HG03175 (cell line): ENCODE measurements at regions not wholly inside any gene's neighbourhood (a gene's known extent, or its start where the extent isn't known, plus 50 kb on each side); places are given as distances from the start of the nearest gene placed in this dataset.

Source experiments
- ATAC-seq: cut with Tn5 transposase; IDR thresholded peaks from one replicate; pipeline ENCODE4 v1.9.1; 2021; ENCODE audit warnings: mild to moderate bottlenecking, moderate library complexity; ENCODE audit not compliant: unreplicated experiment

DNA sequence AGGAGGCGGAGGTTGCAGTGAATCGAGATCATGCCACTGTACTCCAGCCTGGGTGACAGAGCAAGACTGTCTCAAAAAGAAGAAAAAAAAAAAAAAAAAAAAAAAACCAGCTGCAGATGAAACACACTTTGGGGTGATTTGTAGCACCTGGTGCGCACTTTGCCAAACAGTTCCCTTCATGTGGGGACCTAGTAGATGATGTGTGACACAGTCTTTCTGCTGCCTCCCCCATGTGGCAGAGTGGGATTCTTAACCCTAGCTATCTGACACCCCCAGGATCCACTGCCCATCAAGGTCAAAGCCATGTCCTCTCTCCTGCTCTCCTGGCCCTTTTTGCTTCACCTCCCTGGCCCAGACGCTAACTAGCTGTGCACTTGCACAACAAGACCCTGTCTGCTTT lies 52.1 kb upstream of the PDZD8 start:
- ATAC-seq: no peak

DNA sequence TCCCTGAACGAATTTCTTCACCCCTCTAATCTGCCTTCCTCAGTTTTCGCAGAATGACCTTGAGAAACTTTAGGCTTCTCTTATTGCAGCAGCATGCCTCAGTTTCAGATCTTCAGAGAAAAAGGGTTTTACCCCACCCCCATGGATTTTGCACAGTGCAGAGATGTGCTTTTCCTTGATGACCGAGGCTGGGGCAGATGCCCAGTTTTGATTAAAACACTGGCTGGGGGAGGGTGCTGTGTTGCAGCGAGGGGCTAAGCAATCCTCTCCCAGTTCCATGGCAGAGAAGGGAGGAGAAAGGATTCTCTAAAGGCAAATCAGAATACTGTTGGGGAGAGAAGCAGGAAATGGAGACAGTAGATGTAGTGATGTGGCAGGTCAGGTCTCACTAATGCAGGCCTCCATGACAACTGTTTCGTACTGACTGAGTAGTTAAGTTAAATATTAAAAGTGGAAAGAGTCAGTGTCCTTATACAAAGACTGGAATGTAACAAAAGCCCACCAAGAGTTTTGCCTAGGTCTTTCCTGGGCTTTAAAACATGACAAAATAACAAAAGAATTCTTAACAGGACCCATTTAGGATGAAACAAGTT lies 50.8 kb upstream of the PDZD8 start:
- peak; percentile 81 for ATAC-seq

DNA sequence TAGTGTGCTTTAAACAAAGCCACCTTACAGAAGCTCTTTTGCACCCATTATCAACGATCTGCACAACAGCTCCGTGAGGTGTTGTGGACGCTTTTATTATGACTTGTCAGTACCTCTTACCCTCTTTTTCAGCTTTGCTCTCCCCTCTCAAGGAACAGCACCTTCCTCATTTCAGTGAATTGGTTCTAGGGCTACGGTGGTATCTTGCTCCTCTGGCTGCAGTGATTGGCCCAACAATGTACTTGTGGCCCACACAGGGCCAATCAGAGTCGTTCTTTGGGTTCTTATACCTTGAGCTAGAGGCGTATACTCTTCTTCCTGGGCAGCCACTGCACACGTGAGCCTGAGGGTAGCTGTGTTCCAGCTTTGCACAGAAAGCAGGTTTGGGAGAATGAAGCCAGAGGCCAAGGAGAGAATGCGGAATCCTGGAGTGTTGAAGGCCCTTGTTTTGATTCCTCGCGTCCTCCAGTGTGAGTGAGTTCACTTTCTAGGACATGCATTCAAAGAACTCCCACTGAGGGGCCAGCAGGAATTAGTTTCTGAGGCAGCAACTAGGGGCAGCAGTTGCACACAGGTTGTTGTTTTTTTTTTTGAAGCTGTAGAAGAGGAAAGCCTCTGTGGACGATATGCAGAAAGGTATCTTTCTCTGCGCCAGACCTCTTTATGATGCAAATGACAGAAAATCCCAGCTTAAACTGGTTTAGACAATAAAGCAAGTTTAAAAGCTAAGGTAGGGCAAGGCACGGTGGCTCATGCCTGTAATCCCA lies 49.8 kb upstream of the PDZD8 start:
- ATAC-seq: no peak
